Hepatocyte (in vitro differentiated cells): ENCODE measurements at regions not wholly inside any gene's neighbourhood (a gene's known extent, or its start where the extent isn't known, plus 50 kb on each side); places are given as distances from the start of the nearest gene placed in this dataset.

ENCODE experiments used
- DNase-seq: peaks from one replicate; pipeline ENCODE4 v3.0.0-alpha.2; 2016; ENCODE audit warnings: low spot score
- H2AFZ ChIP-seq: fragments of 200-600 bp; sonication (generic); 2 replicates; pipeline ENCODE4 v1.6.0; 2016; ENCODE audit warnings: antibody characterized with exemption, mild to moderate bottlenecking
- H3K27ac ChIP-seq: fragments of 200-600 bp; sonication (generic); 2 replicates; pipeline ENCODE4 v1.5.1; 2016; ENCODE audit warnings: mild to moderate bottlenecking
- H3K27me3 ChIP-seq: fragments of 200-600 bp; sonication (generic); 2 replicates; pipeline ENCODE4 v1.6.1; 2016
- H3K36me3 ChIP-seq: fragments of 200-600 bp; sonication (generic); replicated peaks from 2 replicates; pipeline ENCODE4 v1.5.1; 2016; ENCODE audit warnings: low read depth; ENCODE audit not compliant: insufficient read depth
- H3K4me1 ChIP-seq: fragments of 200-600 bp; sonication (generic); 2 replicates; pipeline ENCODE4 v1.5.1; 2016; ENCODE audit warnings: mild to moderate bottlenecking, moderate library complexity; ENCODE audit not compliant: insufficient read depth
- H3K4me2 ChIP-seq: fragments of 200-600 bp; sonication (generic); 2 replicates; pipeline ENCODE4 v1.6.0; 2016
- H3K4me3 ChIP-seq: fragments of 200-600 bp; sonication (generic); 2 replicates; pipeline ENCODE4 v1.5.1; 2016; ENCODE audit warnings: mild to moderate bottlenecking
- H3K79me2 ChIP-seq: fragments of 200-600 bp; sonication (generic); 2 replicates; pipeline ENCODE4 v1.6.0; 2017; ENCODE audit warnings: mild to moderate bottlenecking
- H3K9me2 ChIP-seq: fragments of 200-600 bp; sonication (generic); replicated peaks from 2 replicates; pipeline ENCODE4 v1.6.0; 2017; ENCODE audit warnings: mild to moderate bottlenecking; ENCODE audit not compliant: insufficient read depth
- H3K9me3 ChIP-seq: fragments of 200-600 bp; sonication (generic); 2 replicates; pipeline ENCODE4 v1.5.1; 2016; ENCODE audit warnings: low read depth, mild to moderate bottlenecking
- H4K20me1 ChIP-seq: fragments of 200-600 bp; sonication (generic); 2 replicates; pipeline ENCODE4 v1.6.0; 2016; ENCODE audit warnings: mild to moderate bottlenecking; ENCODE audit not compliant: insufficient read depth, poor library complexity, severe bottlenecking
- CTCF ChIP-seq: fragments of 200-600 bp; sonication (generic); IDR thresholded peaks from 2 replicates; pipeline ENCODE4 v1.5.1; 2016; ENCODE audit warnings: antibody characterized with exemption, mild to moderate bottlenecking; ENCODE audit not compliant: poor library complexity
- EZH2 ChIP-seq: fragments of 200-600 bp; sonication (generic); IDR thresholded peaks from 2 replicates; pipeline ENCODE4 v1.6.1; 2016; ENCODE audit warnings: antibody characterized with exemption, mild to moderate bottlenecking, borderline replicate concordance
- EZH2phosphoT487 ChIP-seq: fragments of 200-600 bp; sonication (generic); IDR thresholded peaks from one replicate; pipeline ENCODE4 v1.6.1; 2018; ENCODE audit warnings: antibody characterized with exemption, mild to moderate bottlenecking, low read depth, moderate library complexity; ENCODE audit not compliant: unreplicated experiment, severe bottlenecking
- WGBS: methylation state at CpG from one replicate; pipeline ENCODE4 v1.1.6; 2016; ENCODE audit warnings: low lambda C conversion rate; ENCODE audit errors: missing lambda C conversion rate; 5-methylcytosine and 5-hydroxymethylcytosine counted together

GRCh38 chr18:78906066-78906465, 73.6 kb upstream of the SALL3 start:
- WGBS, result 92% methylated on average over 16 of the region's 16 CpGs
- TF ChIP-seq EZH2phosphoT487 (no peak), CTCF (no peak), EZH2 (no peak)

DNA sequence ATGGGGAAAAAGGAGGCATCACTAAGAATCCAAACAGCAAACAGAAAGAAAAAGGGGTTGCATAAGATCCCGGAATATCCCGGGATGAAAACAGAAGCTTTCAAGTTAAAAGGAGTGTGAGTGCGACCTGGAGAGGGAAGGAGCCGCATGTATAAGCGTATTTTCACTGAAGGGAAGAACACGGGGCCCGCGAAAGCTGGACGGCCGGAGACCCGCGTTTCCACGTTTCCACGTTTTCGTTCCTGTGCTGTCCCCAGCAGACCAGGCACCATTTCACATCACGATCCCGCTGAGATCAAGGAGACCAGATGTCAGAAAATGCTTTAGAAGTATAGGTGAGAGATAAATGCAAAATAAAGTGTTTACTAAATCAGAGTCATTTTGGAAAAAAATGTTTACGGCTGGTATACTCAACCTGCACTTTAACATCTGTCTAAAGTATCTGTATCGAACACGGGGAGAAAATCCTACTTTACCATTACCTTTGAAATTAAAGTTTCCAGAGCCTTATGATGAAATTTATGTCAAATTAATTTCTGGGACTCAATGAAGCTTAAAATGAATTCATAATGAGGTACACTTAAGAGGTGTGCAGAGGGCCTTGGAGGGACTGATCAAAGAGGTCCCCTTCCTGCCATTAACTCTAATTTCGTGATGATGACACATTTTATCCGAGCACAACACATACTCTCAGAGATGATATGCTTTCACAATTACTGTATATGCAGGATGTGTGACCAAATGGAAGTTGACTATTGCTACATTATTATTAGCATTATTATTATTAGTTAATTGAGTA, 71.0 kb upstream of the SALL3 start:
- Histone ChIP-seq H3K4me3 (no peak overlapping the region), H3K79me2 (no peaks in the 10 kb centered on the region), H3K27ac (no peak overlapping the region), H4K20me1 (no peaks in the 10 kb centered on the region), H2AFZ (no peak overlapping the region), H3K4me2 (no peak overlapping the region), H3K36me3 (no peaks in the 10 kb centered on the region), H3K9me3 (no peaks in the 10 kb centered on the region), H3K4me1 (no peaks in the 10 kb centered on the region), H3K9me2 (no peaks in the 10 kb centered on the region), H3K27me3 (no peaks in the 10 kb centered on the region)
- DNase-seq, result no peak
- 93% methylated on average over 22 of the region's 22 CpGs for WGBS
- TF ChIP-seq EZH2phosphoT487 (no peak), CTCF (no peak), EZH2 (no peak)

More at GRCh38 chr18:78906066-78906465, 73.6 kb upstream of the SALL3 start:
- Histone ChIP-seq H2AFZ (no peak overlapping the region), H3K36me3 (no peaks in the 10 kb centered on the region), H3K9me3 (no peaks in the 10 kb centered on the region), H3K27me3 (no peaks in the 10 kb centered on the region), H3K27ac (no peak overlapping the region), H3K4me2 (no peak overlapping the region), H3K9me2 (no peaks in the 10 kb centered on the region), H3K79me2 (no peaks in the 10 kb centered on the region), H3K4me3 (no peak overlapping the region), H4K20me1 (no peaks in the 10 kb centered on the region), H3K4me1 (no peaks in the 10 kb centered on the region)
- DNase-seq, result no peak

DNA sequence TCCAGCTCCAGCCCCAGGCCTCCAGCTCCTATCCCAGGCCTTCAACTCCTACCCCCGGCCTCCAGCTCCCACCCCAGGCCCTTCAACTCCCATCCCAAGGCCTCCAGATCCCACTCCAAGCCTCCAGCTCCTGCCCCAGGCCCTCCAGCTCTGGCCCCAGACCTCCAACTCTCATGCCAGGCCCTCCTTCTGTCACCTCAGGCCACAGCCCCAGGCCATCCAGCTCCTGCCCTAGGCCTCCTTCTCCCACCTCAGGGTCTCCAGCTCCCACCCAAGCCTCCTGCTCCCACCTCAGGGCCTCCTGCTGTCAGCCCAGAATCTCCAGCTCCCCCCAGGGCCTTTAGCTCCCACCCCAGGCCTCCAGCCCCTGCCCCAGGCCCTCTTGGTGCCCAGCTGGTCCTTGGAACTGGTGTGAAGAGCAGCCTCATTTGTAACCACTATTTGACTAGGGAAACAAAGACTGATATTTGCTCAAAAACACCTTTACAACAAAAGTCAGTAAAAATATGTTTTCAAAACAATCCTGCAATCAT, 67.8 kb upstream of the SALL3 start:
- no peaks in the 10 kb centered on the region for H3K9me2 ChIP-seq
- DNase-seq, result no peak
- no peak overlapping the region for H3K4me2 ChIP-seq
- H3K4me1 ChIP-seq, result no peaks in the 10 kb centered on the region
- WGBS, result no CpG with 5 or more reads among the region's 1 CpG
- no peaks in the 10 kb centered on the region for H3K9me3 ChIP-seq
- H3K27ac ChIP-seq, result no peak overlapping the region
- H3K79me2 ChIP-seq, result no peaks in the 10 kb centered on the region
- TF ChIP-seq CTCF, result no peak
- no peak for TF ChIP-seq EZH2phosphoT487
- no peak for TF ChIP-seq EZH2
- no peak overlapping the region for H2AFZ ChIP-seq
- H3K27me3 ChIP-seq, result no peaks in the 10 kb centered on the region
- H3K4me3 ChIP-seq, result no peak overlapping the region
- H4K20me1 ChIP-seq, result no peaks in the 10 kb centered on the region
- H3K36me3 ChIP-seq, result no peaks in the 10 kb centered on the region
